HG03442 (cell line): ENCODE measurements at regions not wholly inside any gene's neighbourhood (a gene's known extent, or its start where the extent isn't known, plus 50 kb on each side); places are given as distances from the start of the nearest gene placed in this dataset.
"Not testable (repeated sequence)": the region's sequence is repeated elsewhere in the genome, so short reads cannot be mapped to it uniquely, and the experiment has no call there.

Experiments used
- ATAC-seq: cut with Tn5 transposase; IDR thresholded peaks from one replicate; pipeline ENCODE4 v1.9.1; 2021; ENCODE audit warnings: mild to moderate bottlenecking, moderate library complexity; ENCODE audit not compliant: unreplicated experiment

GRCh38 chr20:56914532-56914931 is 285.4 kb downstream of the TFAP2C start:
- no peak for ATAC-seq

- no peak for ATAC-seq
Measured at GRCh38 chr20:56916345-56916622, 287.2 kb downstream of the TFAP2C start.

GRCh38 chr20:56920041-56920440 is 290.9 kb downstream of the TFAP2C start:
- not testable (repeated sequence) for ATAC-seq

- ATAC-seq = no peak
Measured at GRCh38 chr20:56922497-56922896, 293.4 kb downstream of the TFAP2C start.

GRCh38 chr20:56924292-56925081 is 295.4 kb downstream of the TFAP2C start:
- ATAC-seq = no peak

DNA sequence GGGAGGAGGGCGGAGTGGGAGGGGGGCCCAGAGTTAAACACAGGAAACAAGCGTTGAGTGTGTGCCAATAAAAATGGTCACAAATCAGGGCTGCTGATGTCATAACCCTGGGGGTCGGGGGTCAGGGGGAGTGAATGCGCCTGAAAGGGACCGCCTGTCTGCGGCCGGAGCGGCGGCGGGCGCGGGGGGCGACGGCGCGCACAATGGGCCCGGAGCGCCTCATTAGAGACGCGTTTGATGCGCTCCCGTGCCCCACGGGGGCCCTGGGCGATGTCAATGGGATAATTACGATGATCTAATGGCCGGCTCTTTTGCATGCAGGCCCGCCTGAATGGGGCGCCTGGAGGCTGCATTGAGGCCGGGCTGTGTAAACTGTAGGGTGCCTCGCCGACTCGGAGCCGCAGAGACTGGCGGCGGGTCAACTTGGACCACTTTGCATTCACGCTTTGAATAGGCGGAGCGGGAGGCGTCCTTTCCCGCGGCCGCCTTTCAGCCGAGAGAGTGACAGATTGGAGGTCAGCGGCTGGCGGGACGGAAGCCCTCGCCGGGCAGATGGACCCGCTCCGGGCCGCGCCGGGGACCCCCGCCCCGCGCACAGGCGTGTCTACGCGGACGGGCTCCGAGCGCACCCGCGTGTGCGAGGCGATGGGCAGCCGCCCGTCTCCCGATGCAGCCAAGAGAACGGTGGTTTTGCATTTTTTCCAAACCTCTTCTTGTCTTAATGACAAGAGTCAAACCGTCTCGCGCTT is 296.1 kb downstream of the TFAP2C start:
- ATAC-seq = no peak

- ATAC-seq = no peak
Measured at GRCh38 chr20:56925831-56926170, 296.7 kb downstream of the TFAP2C start.

GRCh38 chr20:56926501-56926900 is 297.4 kb downstream of the TFAP2C start:
- ATAC-seq = no peak

DNA sequence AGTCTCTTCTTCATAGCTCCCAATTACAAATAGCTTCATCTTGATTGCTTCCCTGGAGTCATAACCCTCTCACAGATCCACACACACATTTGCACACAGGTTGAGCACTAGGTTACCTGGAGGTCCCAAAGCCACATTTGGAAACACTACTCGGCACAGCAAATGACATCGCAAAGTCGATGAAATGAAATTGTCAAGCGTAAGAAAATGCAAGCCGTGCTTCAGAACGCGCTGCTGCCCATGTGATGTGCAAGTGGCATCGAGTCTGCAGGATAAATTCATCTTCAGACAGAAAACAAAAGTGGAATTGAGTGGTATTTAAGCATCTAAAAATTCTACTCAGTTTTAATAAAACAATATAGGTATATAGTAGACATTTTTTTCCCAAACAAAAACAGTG is 298.0 kb downstream of the TFAP2C start:
- no peak for ATAC-seq

DNA sequence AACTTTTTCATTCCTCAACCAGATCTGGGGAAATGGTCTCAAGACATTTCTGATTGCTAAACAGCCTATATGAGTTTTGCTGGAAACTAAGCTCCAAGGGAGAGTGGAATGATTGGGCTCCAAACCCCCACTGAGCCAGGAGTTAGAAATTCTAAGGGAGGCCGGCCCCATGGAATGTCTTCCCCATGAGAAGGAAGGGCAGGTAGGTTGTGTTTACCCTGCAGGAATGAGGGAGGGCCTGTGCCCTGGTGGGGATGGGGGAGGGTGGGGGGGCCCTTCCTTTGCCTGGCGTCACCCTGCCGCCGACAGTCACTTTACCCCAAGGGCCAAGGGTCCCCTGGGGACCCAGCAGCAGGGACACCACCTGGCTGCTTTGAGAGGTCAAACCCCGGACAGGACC is 298.9 kb downstream of the TFAP2C start:
- no peak for ATAC-seq

DNA sequence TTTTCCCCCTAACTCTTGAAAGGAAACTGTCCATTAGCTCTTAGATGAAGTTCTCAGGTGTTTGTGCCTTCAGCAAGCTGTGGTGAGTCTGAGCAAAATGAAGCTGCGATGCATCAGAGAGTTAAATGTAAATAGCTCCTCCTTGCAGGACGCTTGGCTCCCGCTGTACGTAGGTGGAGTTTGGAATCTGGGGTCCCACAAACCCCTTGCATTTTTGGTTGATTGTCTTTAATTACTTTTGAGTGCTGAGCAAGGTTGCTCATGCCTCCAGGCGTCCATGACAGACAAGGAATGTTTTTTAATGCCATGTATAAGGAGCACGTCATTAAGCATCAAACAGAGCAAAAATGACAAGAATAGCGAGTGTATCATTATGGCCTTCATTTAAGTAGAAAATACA is 300.5 kb downstream of the TFAP2C start:
- ATAC-seq = no peak

GRCh38 chr20:56930876-56931275 is 301.8 kb downstream of the TFAP2C start:
- no peak for ATAC-seq

DNA sequence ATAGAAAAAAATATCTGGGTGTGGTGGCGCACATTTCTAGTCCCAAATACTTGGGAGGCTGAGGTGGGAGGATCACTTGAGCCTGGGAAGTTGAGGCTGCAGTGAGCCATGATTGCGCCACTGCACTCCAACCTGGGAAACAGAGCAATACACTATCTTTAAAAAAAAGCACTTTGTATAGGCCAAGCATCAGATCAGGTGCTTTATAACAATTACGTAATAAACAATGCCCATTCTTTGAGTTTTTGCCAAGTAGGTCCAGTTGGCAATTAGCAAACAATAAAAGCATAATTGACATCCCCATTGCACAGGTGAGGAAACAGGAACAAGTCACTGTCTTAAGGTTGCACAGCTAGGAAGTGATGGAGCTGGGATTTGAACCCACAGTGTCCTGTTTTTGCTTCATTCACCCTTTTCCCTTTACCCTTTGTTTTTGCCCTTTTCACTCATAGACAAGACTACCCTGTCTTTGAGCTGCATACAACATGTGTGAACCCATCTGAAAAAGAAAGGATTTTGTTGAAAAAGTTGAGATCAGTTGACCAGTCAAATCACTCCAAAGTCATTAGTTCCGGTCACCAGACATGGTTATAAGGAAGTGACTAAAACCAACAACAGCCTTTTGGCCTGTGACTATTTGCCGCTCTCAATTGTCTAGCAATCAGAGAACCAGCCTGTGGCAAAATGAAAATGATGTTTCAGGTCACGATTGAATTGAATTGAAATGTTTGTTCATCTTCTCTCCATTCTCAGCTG is 303.6 kb downstream of the TFAP2C start:
- no peak for ATAC-seq

- ATAC-seq = no peak
Measured at GRCh38 chr20:56933331-56933698, 304.2 kb downstream of the TFAP2C start.

- ATAC-seq = no peak
Measured at GRCh38 chr20:56934888-56935287, 305.8 kb downstream of the TFAP2C start.

GRCh38 chr20:56940466-56940865 is 311.4 kb downstream of the TFAP2C start:
- ATAC-seq = no peak

- ATAC-seq = no peak
Measured at GRCh38 chr20:56941101-56941686, 312.1 kb downstream of the TFAP2C start.

- ATAC-seq = no peak
Measured at GRCh38 chr20:56943946-56944945, 315.1 kb downstream of the TFAP2C start.

GRCh38 chr20:56945057-56945456 is 316.0 kb downstream of the TFAP2C start:
- ATAC-seq = no peak

GRCh38 chr20:56945901-56946300 is 316.8 kb downstream of the TFAP2C start:
- ATAC-seq = no peak
